ENCODE measurements at regions not wholly inside any gene's neighbourhood (a gene's known extent, or its start where the extent isn't known, plus 50 kb on each side); places are given as distances from the start of the nearest gene placed in this dataset.

- TF ChIP-seq REST (IDR thresholded peaks at IDR 0.05; ENCODE audit: low read depth), result no peak
- TF ChIP-seq ELF1 (IDR thresholded peaks at IDR 0.05; ENCODE audit: borderline replicate concordance, low read depth), result no peak
- TF ChIP-seq FOSL1 (IDR thresholded peaks at IDR 0.05; ENCODE audit: low read depth), result no peak
- TF ChIP-seq POLR2A (IDR thresholded peaks at IDR 0.05; ENCODE audit: borderline replicate concordance, extremely low read depth, insufficient read depth, insufficient read length), result no peak
- TF ChIP-seq ATF3 (IDR thresholded peaks at IDR 0.05), result no peak
Observed at GRCh38 chr7:26492816-26493215, 201.2 kb downstream of the SNX10 start (continued).

GRCh38 chr7:26493737-26494428, 202.2 kb downstream of the SNX10 start:
- no peak overlapping the region for H3K9ac ChIP-seq (ENCODE audit: low read length)
- RAD21 ChIA-PET (ENCODE audit: low non-redundant PET in 1 of 2, low total read pairs in 2 of 2, uncharacterized antibody in 2 of 2, unreplicated experiment in 2 of 2), result no interaction called here
- no peaks in the 10 kb centered on the region for H3K9me2 ChIP-seq (ENCODE audit: insufficient read depth)
- POLR2A ChIA-PET, result no interaction called here
- intact Hi-C loops (cut with micrococcal nuclease), result no loop called here
- no peak overlapping the region for H3K4me2 ChIP-seq (ENCODE audit: low read length)
- H2AFZ ChIP-seq (ENCODE audit: low read depth, low read length, poor library complexity, severe bottlenecking), result no peak overlapping the region
- H3K79me2 ChIP-seq (ENCODE audit: insufficient read depth, low read length), result no peaks in the 10 kb centered on the region
- H3K27me3 ChIP-seq (ENCODE audit: insufficient read depth, low read length), result no peaks in the 10 kb centered on the region
- no peak overlapping the region for H3K27ac ChIP-seq (ENCODE audit: low read depth, low read length)
- H3K4me3 ChIP-seq (replicated peaks in 1 of 2; ENCODE audit: low read depth in 1 of 2, low read length in 2 of 2), result no peak overlapping the region
- no TSS peak for BruUV-seq (replicated peaks)
- CTCF ChIA-PET, result no interaction called here
- DNase-seq (ENCODE audit: low read depth, low spot score) (no peak), ATAC-seq (no peak)
- no peaks in the 10 kb centered on the region for H3K9me3 ChIP-seq (ENCODE audit: control insufficient read depth in 1 of 2, insufficient read depth in 1 of 2, low read depth in 1 of 2, low read length in 2 of 2)
- H3K36me3 ChIP-seq (ENCODE audit: control insufficient read depth in 1 of 2, insufficient read depth in 2 of 2, low read length in 2 of 2), result no peaks in the 10 kb centered on the region
- H4K20me1 ChIP-seq (ENCODE audit: insufficient read depth), result no peaks in the 10 kb centered on the region
- no peaks in the 10 kb centered on the region; a peak in 1 of 4 replicates for H3K4me1 ChIP-seq (ENCODE audit: control insufficient read depth in 1 of 2, insufficient read depth in 2 of 2, low read length in 2 of 2)
- TF ChIP-seq POLR2AphosphoS5 (IDR thresholded peaks at IDR 0.05; ENCODE audit: low read depth, low read length), result no peak
- TF ChIP-seq ZFX (IDR thresholded peaks at IDR 0.05), result no peak
- TF ChIP-seq EZH2phosphoT487 (IDR thresholded peaks at IDR 0.05; ENCODE audit: borderline replicate concordance), result no peak
- TF ChIP-seq SIN3A (IDR thresholded peaks at IDR 0.05; ENCODE audit: low read depth), result no peak
- TF ChIP-seq FOSL1 (IDR thresholded peaks at IDR 0.05; ENCODE audit: low read depth), result no peak
- TF ChIP-seq JUND (IDR thresholded peaks at IDR 0.05), result no peak
- TF ChIP-seq EGR1 (IDR thresholded peaks at IDR 0.05; ENCODE audit: low read depth), result no peak
- TF ChIP-seq SRF (IDR thresholded peaks at IDR 0.05; ENCODE audit: low read depth), result no peak
- TF ChIP-seq CBX3 (IDR thresholded peaks at IDR 0.05; ENCODE audit: low read depth), result no peak
- no peak for TF ChIP-seq ZBTB33 (IDR thresholded peaks at IDR 0.05; ENCODE audit: extremely low read depth, insufficient replicate concordance, low read length)
- TF ChIP-seq ELF1 (IDR thresholded peaks at IDR 0.05; ENCODE audit: borderline replicate concordance, low read depth), result no peak
- no peak for TF ChIP-seq ZNF274 (IDR thresholded peaks at IDR 0.05; ENCODE audit: low read depth, low read length)
- no peak for TF ChIP-seq RAD21 (IDR thresholded peaks at IDR 0.05; ENCODE audit: low read depth)
- TF ChIP-seq CTCF (IDR thresholded peaks at IDR 0.05 in 2 of 3, conservative IDR thresholded peaks at IDR 0.05 in 1 of 3; ENCODE audit: borderline replicate concordance in 1 of 3, insufficient read depth in 1 of 3, low read depth in 2 of 3, low read length in 2 of 3), result no peak
- TF ChIP-seq EZH2 (IDR thresholded peaks at IDR 0.05), result no peak
- TF ChIP-seq CEBPB (IDR thresholded peaks at IDR 0.05; ENCODE audit: low read depth), result no peak
